Neural crest cell (in vitro differentiated cells): ENCODE measurements at regions not wholly inside any gene's neighbourhood (a gene's known extent, or its start where the extent isn't known, plus 50 kb on each side); places are given as distances from the start of the nearest gene placed in this dataset.
A peak's percentile ranks its signal among the peaks of the same experiment; 100 is the strongest.

ENCODE experiments used
- DNase-seq: peaks from one replicate; pipeline ENCODE4 v3.0.0; 2021; ENCODE audit warnings: low read depth, mixed read lengths, low spot score
- H3K27ac Mint-ChIP-seq: one replicate; pipeline ENCODE4 v1.8.0; 2021; ENCODE audit warnings: mild to moderate bottlenecking, mixed read lengths; ENCODE audit not compliant: unreplicated experiment
- H3K27me3 Mint-ChIP-seq: 2 replicates; pipeline ENCODE4 v1.8.0; 2021; ENCODE audit warnings: low read depth, mild to moderate bottlenecking, mixed read lengths
- H3K36me3 Mint-ChIP-seq: 2 replicates; pipeline ENCODE4 v1.8.0; 2021; ENCODE audit warnings: low read depth, mild to moderate bottlenecking, mixed read lengths
- H3K4me1 Mint-ChIP-seq: 2 replicates; pipeline ENCODE4 v1.8.0; 2021; ENCODE audit warnings: mixed read lengths
- H3K4me3 Mint-ChIP-seq: one replicate; pipeline ENCODE4 v1.8.0; 2021; ENCODE audit warnings: mild to moderate bottlenecking, mixed read lengths
- H3K9me3 Mint-ChIP-seq: 2 replicates; pipeline ENCODE4 v1.8.0; 2021; ENCODE audit warnings: mixed read lengths
- CTCF ChIP-seq: fragments of 200-600 bp; sonication (generic); conservative IDR thresholded peaks from 2 replicates; pipeline ENCODE4 v1.5.0; 2021; ENCODE audit warnings: antibody characterized with exemption, mild to moderate bottlenecking

- H3K36me3 Mint-ChIP-seq, result peaks cover 3% of the 10 kb centered on the region
- H3K27ac Mint-ChIP-seq, result no peak overlapping the region
- no peak for TF ChIP-seq CTCF
- H3K4me3 Mint-ChIP-seq, result no peak overlapping the region
- no peaks in the 10 kb centered on the region for H3K9me3 Mint-ChIP-seq
- peaks cover 7% of the 10 kb centered on the region for H3K4me1 Mint-ChIP-seq
- DNase-seq, result no peak
- no peaks in the 10 kb centered on the region for H3K27me3 Mint-ChIP-seq
Measured at GRCh38 chr2:7108792-7109532, 191.8 kb downstream of the RNF144A start.

- no peaks in the 10 kb centered on the region for H3K27me3 Mint-ChIP-seq
- peak overlapping the region; percentile 12 for H3K27ac Mint-ChIP-seq
- TF ChIP-seq CTCF, result no peak
- no peaks in the 10 kb centered on the region for H3K9me3 Mint-ChIP-seq
- no peak for DNase-seq
- peaks cover 3% of the 10 kb centered on the region for H3K36me3 Mint-ChIP-seq
- H3K4me1 Mint-ChIP-seq, result peaks cover 7% of the 10 kb centered on the region
- no peak overlapping the region for H3K4me3 Mint-ChIP-seq
Measured at GRCh38 chr2:7109533-7109885, 192.3 kb downstream of the RNF144A start.

- TF ChIP-seq CTCF, result no peak
- H3K27ac Mint-ChIP-seq, result no peak overlapping the region
- H3K27me3 Mint-ChIP-seq, result no peaks in the 10 kb centered on the region
- H3K4me3 Mint-ChIP-seq, result no peak overlapping the region
- peaks cover 4% of the 10 kb centered on the region for H3K36me3 Mint-ChIP-seq
- H3K9me3 Mint-ChIP-seq, result peaks cover 2% of the 10 kb centered on the region
- peaks cover 7% of the 10 kb centered on the region for H3K4me1 Mint-ChIP-seq
- no peak for DNase-seq
Measured at GRCh38 chr2:7111626-7112025, 194.4 kb downstream of the RNF144A start.

- H3K27ac Mint-ChIP-seq, result no peak overlapping the region
- no peaks in the 10 kb centered on the region for H3K27me3 Mint-ChIP-seq
- TF ChIP-seq CTCF, result no peak
- H3K36me3 Mint-ChIP-seq, result peaks cover 3% of the 10 kb centered on the region
- DNase-seq, result no peak
- no peak overlapping the region for H3K4me3 Mint-ChIP-seq
- H3K4me1 Mint-ChIP-seq, result peaks cover 11% of the 10 kb centered on the region
- peaks cover 2% of the 10 kb centered on the region for H3K9me3 Mint-ChIP-seq
Measured at GRCh38 chr2:7115364-7115763, 198.2 kb downstream of the RNF144A start.

- peaks cover 3% of the 10 kb centered on the region for H3K36me3 Mint-ChIP-seq
- no peaks in the 10 kb centered on the region for H3K27me3 Mint-ChIP-seq
- H3K4me1 Mint-ChIP-seq, result peaks cover 11% of the 10 kb centered on the region
- no peak for TF ChIP-seq CTCF
- peaks cover 2% of the 10 kb centered on the region for H3K9me3 Mint-ChIP-seq
- DNase-seq, result no peak
- no peak overlapping the region for H3K27ac Mint-ChIP-seq
- no peak overlapping the region for H3K4me3 Mint-ChIP-seq
Measured at GRCh38 chr2:7115906-7116305, 198.7 kb downstream of the RNF144A start.
